Mesendoderm (in vitro differentiated cells): ENCODE measurements at regions not wholly inside any gene's neighbourhood (a gene's known extent, or its start where the extent isn't known, plus 50 kb on each side); places are given as distances from the start of the nearest gene placed in this dataset.
"Not testable (repeated sequence)": the region's sequence is repeated elsewhere in the genome, so short reads cannot be mapped to it uniquely, and the experiment has no call there.

Experiments used
- DNase-seq: peaks from one replicate; pipeline ENCODE4 v3.0.0; 2013
- H2AK5ac ChIP-seq: 2 replicates; pipeline ENCODE4 v1.6.1; 2013; ENCODE audit warnings: low read length, inconsistent platforms
- H2BK120ac ChIP-seq: 2 replicates; pipeline ENCODE4 v1.6.1; 2013; ENCODE audit warnings: low read depth, mild to moderate bottlenecking, low read length, moderate library complexity, mixed read lengths
- H2BK15ac ChIP-seq: replicated peaks from 2 replicates; pipeline ENCODE4 v1.6.1; 2013; ENCODE audit warnings: low read depth, mild to moderate bottlenecking, moderate library complexity
- H2BK5ac ChIP-seq: 2 replicates; pipeline ENCODE4 v1.6.1; 2013; ENCODE audit warnings: low read length, inconsistent platforms
- H3K18ac ChIP-seq: 2 replicates; pipeline ENCODE4 v1.6.1; 2013; ENCODE audit warnings: mild to moderate bottlenecking, low read length, mixed read lengths
- H3K23ac ChIP-seq: one replicate; pipeline ENCODE4 v1.6.1; 2013; ENCODE audit warnings: low read length
- H3K27ac ChIP-seq: 2 replicates; pipeline ENCODE4 v1.5.1; 2013; ENCODE audit warnings: low read depth, mild to moderate bottlenecking, inconsistent platforms, low read length, moderate library complexity
- H3K27me3 ChIP-seq: 2 replicates; pipeline ENCODE4 v1.6.1; 2013; ENCODE audit warnings: low read length, control low read depth, mild to moderate bottlenecking, inconsistent platforms; ENCODE audit not compliant: insufficient read depth, poor library complexity
- H3K36me3 ChIP-seq: 2 replicates; pipeline ENCODE4 v1.6.1; 2013; ENCODE audit warnings: low read length, inconsistent platforms; ENCODE audit not compliant: control insufficient read depth, insufficient read depth
- H3K4ac ChIP-seq: one replicate; pipeline ENCODE4 v1.6.1; 2013; ENCODE audit warnings: low read depth, mild to moderate bottlenecking, low read length, moderate library complexity
- H3K4me1 ChIP-seq: 2 replicates; pipeline ENCODE4 v1.6.1; 2013; ENCODE audit warnings: low read depth, low read length, inconsistent platforms; ENCODE audit not compliant: control insufficient read depth
- H3K4me2 ChIP-seq: 2 replicates; pipeline ENCODE4 v1.6.1; 2013; ENCODE audit warnings: low read length
- H3K4me3 ChIP-seq: 2 replicates; pipeline ENCODE4 v1.5.1; 2013; ENCODE audit warnings: mild to moderate bottlenecking, low read length
- H3K56ac ChIP-seq: one replicate; pipeline ENCODE4 v1.6.1; 2013; ENCODE audit warnings: low read length
- H3K79me1 ChIP-seq: 2 replicates; pipeline ENCODE4 v1.6.1; 2013; ENCODE audit warnings: low read length, inconsistent platforms
- H3K79me2 ChIP-seq: 2 replicates; pipeline ENCODE4 v1.6.1; 2013; ENCODE audit warnings: mild to moderate bottlenecking, low read length; ENCODE audit not compliant: control insufficient read depth, insufficient read depth
- H3K9ac ChIP-seq: 2 replicates; pipeline ENCODE4 v1.6.1; 2013; ENCODE audit warnings: low read length, inconsistent platforms
- H4K5ac ChIP-seq: one replicate; pipeline ENCODE4 v1.6.1; 2013; ENCODE audit warnings: low read length
- H4K8ac ChIP-seq: one replicate; pipeline ENCODE4 v1.6.1; 2013; ENCODE audit warnings: low read depth, mild to moderate bottlenecking, control low read depth, low read length, moderate library complexity
- WGBS: extraction: QIAGEN DNeasy Blood & Tissue Kit; methylation state at CpG from one replicate; pipeline ENCODE4 v1.1.7; 2013; ENCODE audit warnings: low lambda C conversion rate, missing lambda C conversion rate; ENCODE audit not compliant: insufficient coverage; ENCODE audit errors: extremely low coverage; 5-methylcytosine and 5-hydroxymethylcytosine counted together

DNA sequence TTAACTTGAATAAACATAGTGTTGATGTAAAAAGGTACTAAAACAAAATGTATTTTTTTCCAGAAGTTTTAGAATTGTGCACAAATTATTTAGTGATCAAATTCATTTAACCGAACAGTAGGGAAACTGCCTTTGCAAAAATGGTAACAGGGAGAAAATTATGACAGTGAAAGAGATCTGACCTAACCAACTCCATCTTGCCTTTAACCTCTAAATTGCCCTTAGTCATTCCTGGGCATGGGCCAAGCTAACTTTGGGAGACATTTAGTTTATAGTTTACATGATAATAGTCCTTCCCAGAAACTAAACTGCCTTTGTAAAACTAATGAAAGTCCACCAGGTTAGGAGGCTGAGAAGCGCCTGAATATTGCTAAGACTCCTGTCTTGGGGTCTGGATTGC is 361.3 kb upstream of the PCDH15 start:
- H3K9ac ChIP-seq, H3K56ac ChIP-seq, H2BK15ac ChIP-seq, H3K4ac ChIP-seq, H3K23ac ChIP-seq, H3K79me1 ChIP-seq, H3K4me2 ChIP-seq, H4K8ac ChIP-seq, H2AK5ac ChIP-seq, H3K4me1 ChIP-seq, H3K4me3 ChIP-seq, H3K27me3 ChIP-seq, H2BK5ac ChIP-seq, H3K79me2 ChIP-seq, H3K27ac ChIP-seq, DNase-seq, H3K36me3 ChIP-seq, H3K18ac ChIP-seq, H4K5ac ChIP-seq, H2BK120ac ChIP-seq: not testable (repeated sequence)
- no CpG with 5 or more reads among the region's 2 CpGs for WGBS

DNA sequence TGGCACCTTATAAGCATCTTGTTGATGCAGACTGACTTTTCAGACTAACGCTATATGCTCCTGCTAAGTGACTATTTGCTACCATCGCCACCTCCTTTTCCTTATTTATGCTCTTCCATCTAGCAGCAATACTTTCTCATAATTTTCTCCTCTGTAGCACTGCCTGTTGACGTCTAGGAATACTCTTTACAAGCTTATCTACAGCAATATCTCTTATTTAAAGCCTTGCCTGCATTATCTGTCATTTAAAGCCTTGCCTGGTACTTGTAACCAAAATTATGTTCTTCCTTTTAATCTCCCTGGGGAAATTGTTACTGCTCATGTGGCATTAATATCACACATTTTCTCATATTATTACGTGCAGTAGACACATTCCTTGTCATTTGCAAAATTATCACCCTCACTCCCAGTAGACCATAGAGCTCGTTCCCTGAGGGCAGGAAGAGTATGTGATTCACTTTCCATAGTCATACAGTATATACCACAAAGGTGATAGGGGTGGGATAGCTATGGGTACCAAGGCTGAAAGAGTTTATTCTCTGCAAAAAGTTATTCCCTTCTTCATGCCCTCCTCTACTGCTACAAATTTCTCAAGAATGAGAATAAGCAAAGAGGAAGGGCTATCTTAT is 359.7 kb upstream of the PCDH15 start:
- no peak overlapping the region for H3K56ac ChIP-seq
- no peaks in the 10 kb centered on the region for H3K4me1 ChIP-seq
- H3K36me3 ChIP-seq = no peaks in the 10 kb centered on the region
- H2BK15ac ChIP-seq = no peak overlapping the region
- no peak overlapping the region for H3K27ac ChIP-seq
- no peak overlapping the region for H3K18ac ChIP-seq
- H3K79me1 ChIP-seq = no peaks in the 10 kb centered on the region
- H3K4me2 ChIP-seq = no peak overlapping the region
- no peak overlapping the region for H4K5ac ChIP-seq
- no CpG with 5 or more reads among the region's 5 CpGs for WGBS
- no peaks in the 10 kb centered on the region for H3K27me3 ChIP-seq
- no peak overlapping the region for H3K23ac ChIP-seq
- no peak overlapping the region for H4K8ac ChIP-seq
- no peak overlapping the region for H2BK5ac ChIP-seq
- DNase-seq = no peak
- no peak overlapping the region for H3K4ac ChIP-seq
- no peak overlapping the region for H2BK120ac ChIP-seq
- H3K9ac ChIP-seq = no peak overlapping the region
- H3K79me2 ChIP-seq = no peaks in the 10 kb centered on the region
- H3K4me3 ChIP-seq = no peak overlapping the region
- H2AK5ac ChIP-seq = no peak overlapping the region

GRCh38 chr10:55158633-55159032 is 357.6 kb upstream of the PCDH15 start:
- no CpG with 5 or more reads among the region's 1 CpG for WGBS
- H3K4ac ChIP-seq = no peak overlapping the region

GRCh38 chr10:55146032-55146431 is 345.0 kb upstream of the PCDH15 start:
- H3K27me3 ChIP-seq = no peaks in the 10 kb centered on the region
- no peak overlapping the region for H3K18ac ChIP-seq
- no peaks in the 10 kb centered on the region for H3K79me2 ChIP-seq
- DNase-seq = no peak
- no CpG with 5 or more reads among the region's 5 CpGs for WGBS
- H3K9ac ChIP-seq = no peak overlapping the region
- no peak overlapping the region for H2AK5ac ChIP-seq
- H3K36me3 ChIP-seq = no peaks in the 10 kb centered on the region
- no peak overlapping the region for H2BK120ac ChIP-seq
- H3K4me2 ChIP-seq = no peak overlapping the region
- H2BK5ac ChIP-seq = no peak overlapping the region
- H3K4ac ChIP-seq = no peak overlapping the region
- no peak overlapping the region for H4K8ac ChIP-seq
- no peak overlapping the region for H3K56ac ChIP-seq
- H2BK15ac ChIP-seq = no peak overlapping the region
- no peak overlapping the region for H4K5ac ChIP-seq
- no peak overlapping the region for H3K23ac ChIP-seq
- no peaks in the 10 kb centered on the region for H3K4me1 ChIP-seq
- H3K4me3 ChIP-seq = no peak overlapping the region
- no peak overlapping the region for H3K27ac ChIP-seq
- H3K79me1 ChIP-seq = no peaks in the 10 kb centered on the region

More at GRCh38 chr10:55158633-55159032, 357.6 kb upstream of the PCDH15 start:
- H3K9ac ChIP-seq = no peak overlapping the region
- no peaks in the 10 kb centered on the region for H3K36me3 ChIP-seq
- H3K27ac ChIP-seq = no peak overlapping the region
- H3K27me3 ChIP-seq = no peaks in the 10 kb centered on the region
- no peak overlapping the region for H3K56ac ChIP-seq
- H3K4me2 ChIP-seq = no peak overlapping the region
- H3K4me3 ChIP-seq = no peak overlapping the region
- no peak for DNase-seq
- H3K18ac ChIP-seq = no peak overlapping the region
- no peak overlapping the region for H4K8ac ChIP-seq
- H2BK5ac ChIP-seq = no peak overlapping the region
- H2BK15ac ChIP-seq = no peak overlapping the region
- H2AK5ac ChIP-seq = no peak overlapping the region
- H3K23ac ChIP-seq = no peak overlapping the region
- H4K5ac ChIP-seq = no peak overlapping the region
- no peaks in the 10 kb centered on the region for H3K4me1 ChIP-seq
- no peak overlapping the region for H2BK120ac ChIP-seq
- H3K79me2 ChIP-seq = no peaks in the 10 kb centered on the region
- H3K79me1 ChIP-seq = no peaks in the 10 kb centered on the region

- no peak overlapping the region for H3K4me3 ChIP-seq
- no peak overlapping the region for H3K9ac ChIP-seq
- no peaks in the 10 kb centered on the region for H3K79me2 ChIP-seq
- no peak overlapping the region for H3K4ac ChIP-seq
- H4K8ac ChIP-seq = no peak overlapping the region
- no peak overlapping the region for H3K4me2 ChIP-seq
- H2BK120ac ChIP-seq = no peak overlapping the region
- no peaks in the 10 kb centered on the region for H3K79me1 ChIP-seq
- no CpG with 5 or more reads among the region's 2 CpGs for WGBS
- no peak for DNase-seq
- no peak overlapping the region for H2BK5ac ChIP-seq
- no peak overlapping the region for H3K56ac ChIP-seq
- H3K23ac ChIP-seq = no peak overlapping the region
- no peaks in the 10 kb centered on the region for H3K27me3 ChIP-seq
- no peak overlapping the region for H3K18ac ChIP-seq
- no peak overlapping the region for H2BK15ac ChIP-seq
- no peaks in the 10 kb centered on the region for H3K36me3 ChIP-seq
- H2AK5ac ChIP-seq = no peak overlapping the region
- H3K4me1 ChIP-seq = no peaks in the 10 kb centered on the region
- H3K27ac ChIP-seq = no peak overlapping the region
- H4K5ac ChIP-seq = no peak overlapping the region
These were observed 343.0 kb upstream of the PCDH15 start for GRCh38 chr10:55144001-55144400.

DNA sequence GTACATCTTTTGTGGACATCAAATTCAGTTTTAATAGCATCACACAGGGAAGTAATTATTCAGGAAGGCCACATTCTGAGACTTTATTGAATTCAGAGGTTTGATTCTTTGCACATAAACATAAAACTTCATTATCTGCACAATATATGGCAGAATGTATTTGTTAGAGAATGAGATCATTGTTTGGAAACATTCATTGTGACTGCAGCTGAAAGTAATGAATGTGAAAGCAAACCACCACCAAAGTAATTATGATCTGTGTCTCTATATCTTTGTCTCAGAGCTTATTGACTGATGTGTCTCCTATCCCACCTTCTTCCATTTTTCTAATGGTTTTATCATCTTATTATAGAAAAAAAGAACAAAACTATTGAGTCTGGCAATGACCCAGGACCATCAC is 340.9 kb upstream of the PCDH15 start:
- no peak overlapping the region for H4K5ac ChIP-seq
- no peak overlapping the region for H3K4me2 ChIP-seq
- H4K8ac ChIP-seq = no peak overlapping the region

More for the DNA sequence above, 340.9 kb upstream of the PCDH15 start:
- Histone ChIP-seq H3K4me3 (no peak overlapping the region), H3K23ac (no peak overlapping the region), H3K9ac (no peak overlapping the region), H3K18ac (no peak overlapping the region), H2BK120ac (no peak overlapping the region), H2AK5ac (no peak overlapping the region), H2BK5ac (no peak overlapping the region), H3K79me1 (no peaks in the 10 kb centered on the region), H3K56ac (no peak overlapping the region), H2BK15ac (no peak overlapping the region), H3K79me2 (no peaks in the 10 kb centered on the region), H3K27ac (no peak overlapping the region), H3K4me1 (no peaks in the 10 kb centered on the region), H3K36me3 (no peaks in the 10 kb centered on the region), H3K27me3 (no peaks in the 10 kb centered on the region), H3K4ac (no peak overlapping the region)
- DNase-seq = no peak
